RWPE1 (cell line): ENCODE measurements at regions not wholly inside any gene's neighbourhood (a gene's known extent, or its start where the extent isn't known, plus 50 kb on each side); places are given as distances from the start of the nearest gene placed in this dataset.

Experiments used
- CTCF ChIA-PET: fragments of 350-600 bp; sonication (Branson Sonifier 250); formaldehyde crosslinking; extraction: SDS; loops from one replicate; lab custom pipeline; 2021; lab: Yijun Ruan, JAX
- POLR2A ChIA-PET: fragments of 400-600 bp; formaldehyde crosslinking; extraction: SDS; loops from one replicate; lab custom pipeline; 2020; ENCODE audit warnings: antibody characterized with exemption; ENCODE audit not compliant: low non-redundant PET; lab: Yijun Ruan, JAX
- DNase-seq: peaks from one replicate; pipeline ENCODE4 v3.0.0; 2012; ENCODE audit warnings: low spot score
- H3K27ac ChIP-seq: fragments of 450-650 bp; 2 replicates; pipeline ENCODE4 v1.5.1; 2017
- CTCF ChIP-seq: fragments of 450-650 bp; conservative IDR thresholded peaks from 2 replicates; pipeline ENCODE4 v1.5.1; 2017; ENCODE audit warnings: low read depth, mild to moderate bottlenecking

GRCh38 chrX:97854086-97854485 lies 970.4 kb downstream of the RPA4 start:
- H3K27ac ChIP-seq: no peak overlapping the region
- TF ChIP-seq CTCF: no peak
- ChIA-PET POLR2A (no interaction called here), CTCF (no interaction called here)
- no peak for DNase-seq

GRCh38 chrX:97858592-97858991 lies 974.9 kb downstream of the RPA4 start:
- no peak overlapping the region for H3K27ac ChIP-seq
- ChIA-PET POLR2A (no interaction called here), CTCF (no interaction called here)
- no peak for DNase-seq
- no peak for TF ChIP-seq CTCF

- no peak for TF ChIP-seq CTCF
- POLR2A ChIA-PET: no interaction called here
- CTCF ChIA-PET: no interaction called here
These were observed 976.5 kb downstream of the RPA4 start for GRCh38 chrX:97860226-97860625.

GRCh38 chrX:97863261-97863660 lies 979.6 kb downstream of the RPA4 start:
- ChIA-PET CTCF (no interaction called here), POLR2A (no interaction called here)
- no peak for TF ChIP-seq CTCF
- H3K27ac ChIP-seq: no peak overlapping the region
- no peak for DNase-seq

More at GRCh38 chrX:97860226-97860625, 976.5 kb downstream of the RPA4 start:
- peak; percentile 13 for DNase-seq
- H3K27ac ChIP-seq: no peak overlapping the region

- CTCF ChIA-PET: no interaction called here
These were observed 983.6 kb downstream of the RPA4 start for GRCh38 chrX:97867266-97867665.

GRCh38 chrX:97876697-97877407 lies 993.1 kb downstream of the RPA4 start:
- POLR2A ChIA-PET: no interaction called here
- CTCF ChIA-PET: interaction anchor here (0.7 kb wide), 1 partner anchor 125 kb away, joined by 3 read pairs; no protein-coding TSS in a partner anchor
- TF ChIP-seq CTCF: no peak
- H3K27ac ChIP-seq: no peak overlapping the region
- no peak for DNase-seq

More at GRCh38 chrX:97867266-97867665, 983.6 kb downstream of the RPA4 start:
- POLR2A ChIA-PET: no interaction called here
- no peak overlapping the region for H3K27ac ChIP-seq
- DNase-seq: no peak
- TF ChIP-seq CTCF: no peak
